ENCODE measurements at regions not wholly inside any gene's neighbourhood (a gene's known extent, or its start where the extent isn't known, plus 50 kb on each side); places are given as distances from the start of the nearest gene placed in this dataset.
"Not testable (repeated sequence)": the region's sequence is repeated elsewhere in the genome, so short reads cannot be mapped to it uniquely, and the experiment has no call there.

- no peak for DNase-seq (ENCODE audit: low spot score)
- no peak for ATAC-seq
Measured at GRCh38 chr2:189231719-189232323, 52.3 kb upstream of the COL5A2 start.

GRCh38 chr2:189232759-189233406 lies 53.3 kb upstream of the COL5A2 start:
- DNase-seq (ENCODE audit: low spot score) = no peak
- ATAC-seq = no peak

GRCh38 chr2:189233527-189233926 lies 54.0 kb upstream of the COL5A2 start:
- no peak for ATAC-seq
- no peak for DNase-seq (ENCODE audit: low spot score)

GRCh38 chr2:189234991-189235390 lies 55.4 kb upstream of the COL5A2 start:
- ATAC-seq = no peak
- DNase-seq (ENCODE audit: low spot score) = no peak

GRCh38 chr2:189236066-189236465 lies 56.5 kb upstream of the COL5A2 start:
- ATAC-seq = no peak
- no peak for DNase-seq (ENCODE audit: low spot score)

GRCh38 chr2:189238903-189239302 lies 59.3 kb upstream of the COL5A2 start:
- ATAC-seq (peak; percentile 47), DNase-seq (ENCODE audit: low spot score) (no peak)

- ATAC-seq; DNase-seq (ENCODE audit: low spot score): not testable (repeated sequence)
Measured at GRCh38 chr2:189243843-189244242, 64.3 kb upstream of the COL5A2 start.

- no peak for ATAC-seq
- DNase-seq (ENCODE audit: low spot score) = no peak
Measured at GRCh38 chr2:189247276-189247675, 67.7 kb upstream of the COL5A2 start.

GRCh38 chr2:189248141-189248540 lies 68.6 kb upstream of the COL5A2 start:
- DNase-seq (ENCODE audit: low spot score) (no peak), ATAC-seq (no peak)

- ATAC-seq (no peak), DNase-seq (ENCODE audit: low spot score) (no peak)
Measured at GRCh38 chr2:189249171-189249570, 69.6 kb upstream of the COL5A2 start.

GRCh38 chr2:189249901-189250300 lies 70.3 kb upstream of the COL5A2 start:
- DNase-seq (ENCODE audit: low spot score) (no peak), ATAC-seq (no peak)

GRCh38 chr2:189252991-189253675 lies 73.6 kb upstream of the COL5A2 start:
- no peak for ATAC-seq
- no peak for DNase-seq (ENCODE audit: low spot score)

GRCh38 chr2:189253836-189254235 lies 74.3 kb upstream of the COL5A2 start:
- no peak for ATAC-seq
- DNase-seq (ENCODE audit: low spot score) = no peak

GRCh38 chr2:189254268-189254883 lies 74.8 kb upstream of the COL5A2 start:
- DNase-seq (ENCODE audit: low spot score) = no peak

GRCh38 chr2:189255711-189256110 lies 76.2 kb upstream of the COL5A2 start:
- DNase-seq (ENCODE audit: low spot score) (no peak), ATAC-seq (no peak)

More at GRCh38 chr2:189254268-189254883, 74.8 kb upstream of the COL5A2 start:
- ATAC-seq = no peak

- ATAC-seq (no peak), DNase-seq (ENCODE audit: low spot score) (no peak)
Measured at GRCh38 chr2:189258616-189259365, 79.2 kb upstream of the COL5A2 start.

- no peak for ATAC-seq
- DNase-seq (ENCODE audit: low spot score) = no peak
Measured at GRCh38 chr2:189260361-189260814, 80.8 kb upstream of the COL5A2 start.

GRCh38 chr2:189261431-189261841 lies 81.9 kb upstream of the COL5A2 start:
- DNase-seq (ENCODE audit: low spot score) (no peak), ATAC-seq (no peak)

- DNase-seq (ENCODE audit: low spot score) (no peak), ATAC-seq (no peak)
Measured at GRCh38 chr2:189261916-189262315, 82.4 kb upstream of the COL5A2 start.

GRCh38 chr2:189265696-189266320 lies 86.2 kb upstream of the COL5A2 start:
- DNase-seq (ENCODE audit: low spot score) (no peak), ATAC-seq (no peak)

GRCh38 chr2:189267491-189267890 lies 87.9 kb upstream of the COL5A2 start:
- no peak for DNase-seq (ENCODE audit: low spot score)
- no peak for ATAC-seq

Measured in left lobe of liver (tissue), 2 donors.